HepG2 (cell line): ENCODE measurements at regions not wholly inside any gene's neighbourhood (a gene's known extent, or its start where the extent isn't known, plus 50 kb on each side); places are given as distances from the start of the nearest gene placed in this dataset.

Experiments
- MXI1 ChIP-seq: IDR thresholded peaks from 3 replicates; pipeline ENCODE4 v1.6.1; 2012; ENCODE audit warnings: low read depth, low read length, inconsistent platforms, borderline replicate concordance
- POLR2AphosphoS5 ChIP-seq: IDR thresholded peaks from 2 replicates; pipeline ENCODE4 v1.6.1; 2012; ENCODE audit warnings: low read depth, low read length
- SP1 ChIP-seq, 2 experiments: fragments of 450-650 bp in 1 of 2; sonication (generic) in 1 of 2; formaldehyde crosslinking in 1 of 2; IDR thresholded peaks; 2 replicates each; pipeline versions ENCODE4 v1.4.0 to v1.6.1; 2016 to 2020; ENCODE audit warnings: missing genetic modification reagents in 1 of 2
- ZNF232 ChIP-seq: sonication (generic); formaldehyde crosslinking; IDR thresholded peaks from 2 replicates; pipeline ENCODE4 v1.4.0; 2020; ENCODE audit warnings: missing genetic modification reagents, borderline replicate concordance

DNA sequence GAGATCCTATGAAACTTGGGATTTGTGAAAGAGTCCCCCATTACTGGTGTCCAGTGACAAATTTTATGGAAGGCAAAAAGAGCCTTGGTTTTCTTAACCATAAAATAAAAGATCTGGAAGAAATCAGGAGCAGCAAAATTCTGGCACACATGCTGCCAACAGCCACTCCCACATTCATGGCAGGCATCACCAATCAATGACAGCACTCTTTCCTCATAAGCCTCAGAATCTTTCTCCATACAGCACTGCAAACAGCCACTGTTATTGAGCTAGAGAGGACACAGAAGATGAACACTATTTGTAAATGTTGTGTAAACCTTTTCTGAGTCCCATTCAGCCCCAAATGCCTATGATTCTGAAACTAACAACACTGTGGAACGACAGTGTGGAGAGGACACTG, 162.2 kb downstream of the RRAGC start:
- TF ChIP-seq MXI1 (no peak), SP1 (IDR thresholded peaks at IDR 0.05) (no peak), SP1 (CRISPR knock-in tag; IDR thresholded peaks at IDR 0.05) (no peak), POLR2AphosphoS5 (no peak), ZNF232 (CRISPR knock-in tag) (no peak)
